ENCODE measurements at regions not wholly inside any gene's neighbourhood (a gene's known extent, or its start where the extent isn't known, plus 50 kb on each side); places are given as distances from the start of the nearest gene placed in this dataset.

DNA sequence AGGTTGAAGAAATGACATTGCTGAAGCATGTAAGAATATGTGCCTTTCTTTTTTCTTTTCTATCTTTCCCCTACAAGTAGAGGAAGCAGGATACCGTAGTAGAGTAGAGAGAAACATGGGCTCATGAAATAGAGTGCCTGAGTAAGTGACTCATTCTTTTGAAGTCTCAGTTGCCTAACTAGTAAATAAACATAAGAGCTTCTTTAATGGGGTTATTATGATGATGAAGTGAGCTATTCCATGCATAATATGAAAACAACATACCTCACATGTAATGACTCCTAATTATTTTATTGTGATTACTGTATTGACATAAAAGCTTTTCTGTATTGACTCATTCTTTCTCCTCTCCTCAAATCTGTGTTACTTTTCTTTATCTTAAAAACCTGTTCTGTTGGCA, 1538.2 kb downstream of the TECRL start:
- no peak for TF ChIP-seq EZH2 (optimal IDR thresholded peaks at IDR 0.05; ENCODE audit: low read depth, low read length)
- TF ChIP-seq, protein P1, sequence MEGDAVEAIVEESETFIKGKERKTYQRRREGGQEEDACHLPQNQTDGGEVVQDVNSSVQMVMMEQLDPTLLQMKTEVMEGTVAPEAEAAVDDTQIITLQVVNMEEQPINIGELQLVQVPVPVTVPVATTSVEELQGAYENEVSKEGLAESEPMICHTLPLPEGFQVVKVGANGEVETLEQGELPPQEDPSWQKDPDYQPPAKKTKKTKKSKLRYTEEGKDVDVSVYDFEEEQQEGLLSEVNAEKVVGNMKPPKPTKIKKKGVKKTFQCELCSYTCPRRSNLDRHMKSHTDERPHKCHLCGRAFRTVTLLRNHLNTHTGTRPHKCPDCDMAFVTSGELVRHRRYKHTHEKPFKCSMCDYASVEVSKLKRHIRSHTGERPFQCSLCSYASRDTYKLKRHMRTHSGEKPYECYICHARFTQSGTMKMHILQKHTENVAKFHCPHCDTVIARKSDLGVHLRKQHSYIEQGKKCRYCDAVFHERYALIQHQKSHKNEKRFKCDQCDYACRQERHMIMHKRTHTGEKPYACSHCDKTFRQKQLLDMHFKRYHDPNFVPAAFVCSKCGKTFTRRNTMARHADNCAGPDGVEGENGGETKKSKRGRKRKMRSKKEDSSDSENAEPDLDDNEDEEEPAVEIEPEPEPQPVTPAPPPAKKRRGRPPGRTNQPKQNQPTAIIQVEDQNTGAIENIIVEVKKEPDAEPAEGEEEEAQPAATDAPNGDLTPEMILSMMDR (IDR thresholded peaks at IDR 0.05; ENCODE audit: low read length), result no peak
